ENCODE measurements at regions not wholly inside any gene's neighbourhood (a gene's known extent, or its start where the extent isn't known, plus 50 kb on each side); places are given as distances from the start of the nearest gene placed in this dataset.

GRCh38 chr15:46808834-46809233 is 908.5 kb upstream of the SEMA6D start:
- TF ChIP-seq POLR2AphosphoS5 (IDR thresholded peaks at IDR 0.05; ENCODE audit: low read depth, low read length) (no peak), POLR2A (IDR thresholded peaks at IDR 0.05; ENCODE audit: low read depth, low read length) (no peak), TAF1 (IDR thresholded peaks at IDR 0.05; ENCODE audit: low read depth, low read length) (no peak), PAX5 (IDR thresholded peaks at IDR 0.05; ENCODE audit: insufficient read depth, low read length, severe bottlenecking) (no peak), SPI1 (IDR thresholded peaks at IDR 0.05; ENCODE audit: low read depth, low read length) (no peak), POU2F2 (IDR thresholded peaks at IDR 0.05; ENCODE audit: low read depth, low read length) (no peak)
